ENCODE measurements at regions not wholly inside any gene's neighbourhood (a gene's known extent, or its start where the extent isn't known, plus 50 kb on each side); places are given as distances from the start of the nearest gene placed in this dataset.
"Not testable (repeated sequence)": the region's sequence is repeated elsewhere in the genome, so short reads cannot be mapped to it uniquely, and the experiment has no call there.

- no peak overlapping the region for H3K27ac ChIP-seq
- H3K4me3 ChIP-seq: no peak overlapping the region
- no peaks in the 10 kb centered on the region for H3K36me3 ChIP-seq
- H3K9ac ChIP-seq: no peak overlapping the region
- no peaks in the 10 kb centered on the region for H3K9me3 ChIP-seq (replicated peaks in 1 of 11)
- no peaks in the 10 kb centered on the region for H3K27me3 ChIP-seq
- TF ChIP-seq Cebpa-rat (IDR thresholded peaks at IDR 0.05): peak in 1 of 11 experiments; percentile 25; a peak in 2 of 22 replicates
- H3K4me2 ChIP-seq: no peak overlapping the region
- H4K20me1 ChIP-seq: no peaks in the 10 kb centered on the region
- peaks cover 0 to 24% (median 0%) of the 10 kb centered on the region in 10 experiments; a peak in 5 of 20 replicates for H3K4me1 ChIP-seq
Observed at GRCh38 chr2:17208511-17208910, 309.7 kb downstream of the RAD51AP2 start.

DNA sequence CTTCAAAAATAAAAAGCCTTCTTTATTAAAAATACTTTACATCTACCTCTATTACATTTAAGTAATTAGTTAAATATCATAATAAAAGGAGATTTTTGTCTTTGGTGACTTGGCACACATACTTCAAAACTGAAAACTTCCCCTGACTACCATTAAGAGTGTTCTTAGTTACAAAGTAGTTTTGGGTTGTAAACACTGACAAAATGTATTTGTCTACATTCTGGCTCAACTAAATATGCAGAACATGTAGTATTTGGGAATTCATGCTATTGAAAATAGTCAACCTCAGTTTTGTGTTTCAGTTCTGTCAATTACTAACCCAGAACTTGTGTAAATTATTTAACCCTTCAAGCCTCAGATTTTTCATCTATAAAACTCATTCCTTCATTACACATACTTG, 311.5 kb downstream of the RAD51AP2 start:
- no peak for TF ChIP-seq Cebpa-rat (IDR thresholded peaks at IDR 0.05)
- no peaks in the 10 kb centered on the region for H3K9me3 ChIP-seq (replicated peaks in 1 of 11)
- H3K27me3 ChIP-seq: no peaks in the 10 kb centered on the region
- no peak overlapping the region; a peak in 1 of 22 replicates for H3K4me2 ChIP-seq
- H3K27ac ChIP-seq: peak overlapping the region in 2 of 11 experiments; percentile 38 to 47; a peak in 1 of 22 replicates
- no peak overlapping the region for H3K9ac ChIP-seq
- H4K20me1 ChIP-seq: no peaks in the 10 kb centered on the region
- no peak overlapping the region for H3K4me3 ChIP-seq
- no peaks in the 10 kb centered on the region for H3K36me3 ChIP-seq
- peaks cover 0 to 38% (median 0%) of the 10 kb centered on the region in 10 experiments; a peak in 6 of 20 replicates for H3K4me1 ChIP-seq

DNA sequence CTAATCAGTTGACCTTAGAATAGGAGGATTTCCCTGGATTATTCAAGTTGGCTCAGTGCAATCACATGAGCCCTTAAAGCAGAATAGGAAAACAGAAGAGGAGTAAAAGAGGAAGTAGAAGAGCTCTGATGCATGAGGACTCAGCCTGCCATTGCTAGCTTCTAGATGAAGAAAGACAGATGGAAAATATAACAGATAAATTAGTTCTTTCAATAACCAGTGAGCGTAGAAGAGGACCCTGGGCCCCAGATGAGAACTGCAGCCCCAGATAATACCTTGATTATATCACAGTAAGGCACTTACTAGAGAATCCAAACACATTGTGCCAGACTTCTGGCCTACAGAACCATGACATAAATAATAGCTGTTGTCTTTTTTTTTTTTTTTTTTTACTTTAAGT, 314.0 kb downstream of the RAD51AP2 start:
- Histone ChIP-seq H3K27ac (peak overlapping the region in 2 of 11 experiments; percentile 84 to 87; a peak in 4 of 22 replicates), H3K4me1 (peaks cover 0 to 57% (median 0%) of the 10 kb centered on the region in 10 experiments; a peak in 6 of 20 replicates), H3K4me2 (peak overlapping the region in 2 of 11 experiments; percentile 44 to 66; a peak in 3 of 22 replicates)
- H3K36me3 ChIP-seq; H3K9ac ChIP-seq; H3K9me3 ChIP-seq (replicated peaks in 1 of 11); H3K27me3 ChIP-seq; H4K20me1 ChIP-seq; H3K4me3 ChIP-seq: not testable (repeated sequence)

- Histone ChIP-seq H3K4me1 (peaks cover 0 to 71% (median 0%) of the 10 kb centered on the region in 10 experiments; a peak in 6 of 20 replicates), H3K9ac (peak overlapping the region in 2 of 11 experiments; percentile 55 to 67; a peak in 3 of 22 replicates), H3K27ac (peak overlapping the region in 4 of 11 experiments; percentile 51 to 87 (median 76); a peak in 7 of 22 replicates), H3K4me2 (peak overlapping the region in 3 of 11 experiments; percentile 21 to 66 (median 65); a peak in 5 of 22 replicates)
- H3K4me3 ChIP-seq; H3K36me3 ChIP-seq; H4K20me1 ChIP-seq; H3K27me3 ChIP-seq; H3K9me3 ChIP-seq (replicated peaks in 1 of 11): not testable (repeated sequence)
- TF ChIP-seq Cebpa-rat (IDR thresholded peaks at IDR 0.05): peak in 1 of 11 experiments; percentile 61; a peak in 1 of 22 replicates
Observed at GRCh38 chr2:17202628-17203027, 315.6 kb downstream of the RAD51AP2 start.

DNA sequence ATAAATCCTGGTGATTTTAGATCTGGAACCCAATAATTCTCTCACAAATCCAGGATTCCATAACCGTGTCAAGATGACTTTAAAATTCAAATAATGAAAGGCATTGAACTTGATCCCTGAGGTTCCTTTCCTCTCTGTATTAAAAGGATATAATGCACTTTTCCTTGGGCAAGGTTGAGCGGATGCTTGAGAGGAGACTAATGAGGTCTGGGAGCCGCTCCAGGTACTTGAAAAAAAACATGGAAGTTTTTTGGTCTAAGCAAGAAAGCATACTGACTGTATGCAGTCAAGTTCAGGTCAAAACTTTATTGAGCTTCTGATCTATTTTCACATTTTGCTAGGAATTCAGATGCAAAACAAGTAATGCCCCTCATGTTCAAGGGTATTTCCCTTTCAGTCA, 318.5 kb downstream of the RAD51AP2 start:
- TF ChIP-seq Cebpa-rat (IDR thresholded peaks at IDR 0.05): no peak
- H4K20me1 ChIP-seq: no peaks in the 10 kb centered on the region
- H3K4me3 ChIP-seq: no peak overlapping the region
- no peak overlapping the region for H3K9ac ChIP-seq
- peaks cover 0 to 75% (median 0%) of the 10 kb centered on the region in 10 experiments; a peak in 6 of 20 replicates for H3K4me1 ChIP-seq
- no peak overlapping the region for H3K4me2 ChIP-seq
- no peaks in the 10 kb centered on the region for H3K27me3 ChIP-seq
- no peaks in the 10 kb centered on the region for H3K9me3 ChIP-seq (replicated peaks in 1 of 11)
- H3K27ac ChIP-seq: no peak overlapping the region
- no peaks in the 10 kb centered on the region for H3K36me3 ChIP-seq

GRCh38 chr2:17196380-17196779, 321.9 kb downstream of the RAD51AP2 start:
- Histone ChIP-seq H3K4me2 (peak overlapping the region in 2 of 11 experiments; percentile 28 to 65; a peak in 4 of 22 replicates), H3K9me3 (replicated peaks in 1 of 11) (peaks cover 0 to 12% (median 5%) of the 10 kb centered on the region in 11 experiments; a peak in 10 of 22 replicates), H3K4me1 (peaks cover 0 to 59% (median 0%) of the 10 kb centered on the region in 10 experiments; a peak in 4 of 20 replicates), H3K27me3 (no peaks in the 10 kb centered on the region), H3K9ac (no peak overlapping the region), H3K36me3 (no peaks in the 10 kb centered on the region), H3K4me3 (no peak overlapping the region), H4K20me1 (no peaks in the 10 kb centered on the region), H3K27ac (no peak overlapping the region)
- TF ChIP-seq Cebpa-rat (IDR thresholded peaks at IDR 0.05): no peak

GRCh38 chr2:17195016-17195415, 323.2 kb downstream of the RAD51AP2 start:
- Histone ChIP-seq H3K4me1 (peaks cover 0 to 65% (median 0%) of the 10 kb centered on the region in 10 experiments; a peak in 6 of 20 replicates), H3K27me3 (no peaks in the 10 kb centered on the region), H3K36me3 (no peaks in the 10 kb centered on the region), H3K4me3 (no peak overlapping the region), H3K9ac (no peak overlapping the region), H3K9me3 (replicated peaks in 1 of 11) (peaks cover 0 to 12% (median 7%) of the 10 kb centered on the region in 11 experiments; a peak in 11 of 22 replicates), H3K27ac (no peak overlapping the region), H4K20me1 (no peaks in the 10 kb centered on the region), H3K4me2 (no peak overlapping the region)
- TF ChIP-seq Cebpa-rat (IDR thresholded peaks at IDR 0.05): no peak

DNA sequence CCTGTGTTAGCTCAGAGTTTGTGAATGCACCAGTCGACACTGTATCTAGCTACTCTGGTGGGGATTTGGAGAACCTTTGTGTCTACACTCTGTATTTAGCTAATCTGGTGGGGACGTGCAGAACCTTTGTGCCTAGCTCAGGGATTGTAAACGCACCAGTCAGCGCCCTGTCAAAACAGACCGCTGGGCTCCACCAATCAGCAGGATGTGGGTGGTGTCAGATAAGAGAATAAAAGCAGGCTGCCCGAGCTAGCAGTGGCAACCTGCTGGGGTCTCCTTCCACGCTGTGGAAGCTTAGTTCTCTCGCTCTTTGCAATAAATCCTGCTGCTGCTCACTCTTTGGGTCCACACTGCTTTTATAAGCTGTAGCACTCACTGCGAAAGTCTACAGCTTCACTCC, 324.2 kb downstream of the RAD51AP2 start:
- peaks cover 0 to 18% (median 7%) of the 10 kb centered on the region in 11 experiments; a peak in 11 of 22 replicates for H3K9me3 ChIP-seq (replicated peaks in 1 of 11)
- no peaks in the 10 kb centered on the region for H3K27me3 ChIP-seq
- H3K4me2 ChIP-seq: no peak overlapping the region
- no peaks in the 10 kb centered on the region for H4K20me1 ChIP-seq
- H3K4me3 ChIP-seq: no peak overlapping the region
- peaks cover 0 to 62% (median 0%) of the 10 kb centered on the region in 10 experiments; a peak in 6 of 20 replicates for H3K4me1 ChIP-seq
- no peak overlapping the region for H3K27ac ChIP-seq
- TF ChIP-seq Cebpa-rat (IDR thresholded peaks at IDR 0.05): no peak
- no peak overlapping the region for H3K9ac ChIP-seq
- no peaks in the 10 kb centered on the region for H3K36me3 ChIP-seq

GRCh38 chr2:17193433-17193890, 324.8 kb downstream of the RAD51AP2 start:
- H3K27me3 ChIP-seq, H4K20me1 ChIP-seq, H3K4me2 ChIP-seq, H3K4me3 ChIP-seq, H3K27ac ChIP-seq, H3K36me3 ChIP-seq, H3K9ac ChIP-seq: not testable (repeated sequence)
- Histone ChIP-seq H3K9me3 (replicated peaks in 1 of 11) (peaks cover 0 to 18% (median 7%) of the 10 kb centered on the region in 11 experiments; a peak in 11 of 22 replicates), H3K4me1 (peaks cover 0 to 57% (median 0%) of the 10 kb centered on the region in 10 experiments; a peak in 6 of 20 replicates)

All from BLaER1 treated with 17β-estradiol and CSF1 and Interleukin-3, amounts not matched to agents 10 nM and 100 nM (cell line).